CD4-positive, alpha-beta T cell treated with Interleukin-4 for 1 hour (primary cell): ENCODE measurements at regions not wholly inside any gene's neighbourhood (a gene's known extent, or its start where the extent isn't known, plus 50 kb on each side); places are given as distances from the start of the nearest gene placed in this dataset.

Experiments used
- DNase-seq, 2 donors: peaks; one replicate each; pipeline ENCODE4 v3.0.0-alpha.2; 2020 to 2022

DNA sequence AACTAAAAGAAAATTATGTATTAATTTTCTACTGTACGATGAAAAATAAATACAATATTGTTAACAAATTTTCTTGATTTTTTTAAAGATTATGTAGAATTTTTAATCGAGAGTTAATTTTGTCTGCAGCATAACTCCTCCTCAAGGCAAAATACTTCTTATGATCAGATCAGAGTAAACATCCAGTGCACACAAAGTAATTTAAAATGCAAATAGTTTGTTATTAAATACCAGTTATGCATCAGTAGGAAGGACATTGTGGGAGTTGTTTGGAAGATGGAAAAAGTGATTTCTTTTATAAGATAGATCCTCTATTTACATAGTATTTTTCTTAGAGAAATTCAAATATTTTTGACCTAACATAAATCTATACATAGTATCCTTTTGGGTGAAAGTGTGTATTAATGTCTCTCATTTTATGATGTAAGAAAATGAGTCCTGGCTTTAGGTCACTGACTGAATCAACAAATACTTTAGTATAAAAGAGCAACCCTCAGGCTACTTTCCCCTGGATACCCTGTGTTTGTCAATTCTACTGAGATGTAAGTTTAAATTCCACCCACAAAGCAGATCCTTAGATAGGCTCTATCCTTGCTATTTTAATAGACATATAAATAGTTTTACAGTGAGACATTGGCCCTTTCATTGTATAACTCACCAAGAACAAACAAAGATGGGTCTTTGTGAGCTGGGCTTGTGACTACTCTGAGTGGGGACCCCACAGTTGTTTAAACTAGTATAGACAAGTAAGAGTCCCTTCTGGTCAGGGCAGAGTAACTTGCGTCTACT is 1133.7 kb downstream of the GATA3 start:
- DNase-seq, result no peak

DNA sequence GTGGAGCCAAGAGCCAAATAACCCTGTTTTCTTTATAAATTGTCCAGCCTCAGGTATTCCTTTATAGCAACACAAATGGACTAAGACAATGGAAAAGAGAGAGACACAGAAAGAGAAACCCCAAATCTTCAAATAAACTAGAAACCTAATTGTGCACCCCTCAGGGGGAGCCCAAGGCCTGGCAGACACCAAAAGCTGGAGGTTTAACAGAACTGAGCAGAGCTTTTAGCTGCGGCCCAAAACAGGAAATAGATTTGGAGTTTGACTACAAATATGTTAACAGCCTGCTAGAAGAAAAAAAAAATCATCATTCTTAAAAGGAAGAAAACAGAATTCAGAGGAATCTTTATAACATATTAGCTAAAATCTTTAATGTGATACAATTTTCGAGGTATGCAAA is 1135.0 kb downstream of the GATA3 start:
- DNase-seq, result no peak

DNA sequence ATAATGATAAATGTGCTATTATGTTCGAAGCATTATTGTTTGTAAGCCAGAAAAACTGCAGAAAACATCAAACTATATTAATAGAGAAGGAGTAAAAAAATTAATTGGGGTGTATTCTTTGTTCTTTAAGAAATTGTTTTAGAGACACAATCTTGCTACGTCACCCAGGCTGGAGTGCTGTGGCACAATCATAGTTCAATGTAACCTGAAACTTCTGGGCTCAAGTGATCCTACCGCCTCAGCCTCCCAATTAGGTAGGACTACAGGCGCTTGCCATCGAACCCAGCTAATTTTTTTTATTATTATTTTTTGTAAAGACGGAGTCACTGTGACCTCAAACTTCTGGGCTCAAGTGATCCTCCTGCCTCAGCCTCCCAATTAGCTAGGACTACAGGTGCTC is 1138.6 kb downstream of the GATA3 start:
- DNase-seq, result no peak

DNA sequence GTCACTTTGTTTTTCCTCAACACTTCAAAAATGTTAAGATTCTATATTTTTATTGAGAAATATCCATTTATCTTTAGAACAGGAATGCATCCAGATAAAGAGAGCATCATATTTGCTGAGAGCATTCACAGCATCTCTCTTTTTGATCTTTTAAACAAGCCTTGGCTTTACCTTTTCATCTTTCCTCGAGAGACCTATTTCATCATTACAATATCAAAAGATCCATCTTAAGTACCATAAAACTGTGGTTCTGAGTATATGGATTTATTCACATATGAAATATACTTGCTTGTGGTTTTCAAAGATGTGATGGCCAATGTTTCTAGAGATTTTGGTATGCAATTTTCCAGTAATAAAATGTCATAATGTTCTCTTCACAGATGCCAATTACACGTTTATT is 1140.9 kb downstream of the GATA3 start:
- DNase-seq, result no peak

DNA sequence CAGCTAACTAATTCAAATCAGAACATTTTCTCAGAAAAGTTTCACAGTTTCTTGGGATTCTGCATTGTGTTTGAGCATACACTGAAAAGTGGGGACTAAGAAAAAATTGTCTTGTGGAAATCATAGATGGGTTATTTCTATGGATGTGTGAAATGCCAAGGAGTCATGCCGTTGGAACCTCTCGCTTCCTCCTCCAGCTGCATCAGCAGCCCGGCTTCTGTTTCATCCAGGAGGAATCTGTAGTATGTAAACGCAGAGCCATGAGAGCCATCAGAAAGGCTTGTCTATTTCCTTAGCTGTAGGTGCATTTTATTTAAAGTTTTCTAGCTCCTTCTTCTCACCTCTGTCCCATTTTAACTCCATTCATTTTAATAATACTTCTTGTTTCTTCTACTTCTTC is 1144.1 kb downstream of the GATA3 start:
- DNase-seq, result no peak

DNA sequence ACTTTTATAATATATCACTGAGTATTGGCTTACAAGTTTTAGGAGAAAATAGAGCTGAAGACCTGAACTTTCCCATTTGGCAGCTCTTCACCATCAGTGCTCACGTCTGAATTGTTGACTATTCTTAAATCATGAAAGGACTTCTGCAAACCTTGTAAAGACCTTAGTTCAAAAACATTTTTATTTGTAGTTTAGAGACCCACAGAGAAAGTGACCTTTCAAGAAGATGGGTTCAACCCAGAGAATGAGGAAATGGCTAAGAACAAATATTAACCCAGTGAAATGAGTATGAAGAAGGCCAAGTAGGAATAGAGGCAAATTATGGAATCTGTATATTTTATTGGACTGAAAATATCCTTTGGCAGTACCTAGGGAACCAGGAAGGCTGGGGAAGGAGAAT is 1151.1 kb downstream of the GATA3 start:
- no peak for DNase-seq

DNA sequence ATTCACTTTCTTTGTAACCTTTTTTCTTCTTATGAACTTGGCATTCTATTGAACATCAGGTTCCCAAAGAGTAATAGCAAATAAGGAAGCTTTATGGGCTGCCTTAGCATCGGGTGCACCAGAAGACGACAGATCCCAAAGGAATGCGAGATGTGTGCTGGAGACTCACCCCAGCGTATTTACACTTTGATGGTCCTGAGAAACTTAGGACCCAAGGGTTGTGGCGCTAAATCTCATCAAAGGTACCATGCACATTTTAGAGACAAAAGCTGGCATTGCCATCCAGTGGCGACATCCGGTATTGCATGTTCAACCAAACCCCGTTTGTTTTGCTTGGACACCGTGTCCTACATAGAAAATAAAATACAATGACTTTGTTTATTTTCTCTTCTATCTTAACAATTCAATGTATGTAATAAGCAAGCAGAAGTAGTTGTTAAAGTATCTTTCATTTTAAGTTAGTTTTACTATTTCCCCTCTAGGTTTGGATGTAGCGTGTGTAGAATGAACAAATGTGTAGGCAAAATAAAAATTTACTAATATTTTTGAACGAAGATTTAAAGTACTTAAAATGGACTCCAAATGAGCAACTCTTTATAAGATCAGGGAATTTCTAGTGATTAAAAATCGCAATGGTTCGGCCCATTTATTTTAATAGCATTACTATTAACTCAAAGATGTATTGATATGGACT is 1154.8 kb downstream of the GATA3 start:
- DNase-seq, result peak; percentile 62 to 73

DNA sequence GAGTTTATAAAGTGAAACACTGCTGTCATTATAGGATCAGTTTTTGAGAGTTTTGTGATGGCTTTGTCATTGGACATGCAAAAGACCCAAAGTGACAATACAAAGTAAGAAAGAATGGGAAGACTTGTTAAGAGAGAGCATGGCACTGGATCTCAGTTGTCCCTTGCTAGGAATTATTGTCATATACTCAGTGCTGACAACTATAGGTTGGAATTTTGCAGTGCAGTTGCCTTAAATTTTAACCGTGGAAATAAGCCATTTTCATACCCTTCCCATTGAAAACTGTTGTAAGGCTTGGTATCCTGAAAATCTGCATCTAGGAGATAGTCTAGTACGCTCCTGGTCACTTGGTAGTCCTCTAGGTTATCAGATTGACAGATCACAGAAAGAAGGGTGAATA is 1156.7 kb downstream of the GATA3 start:
- no peak for DNase-seq

DNA sequence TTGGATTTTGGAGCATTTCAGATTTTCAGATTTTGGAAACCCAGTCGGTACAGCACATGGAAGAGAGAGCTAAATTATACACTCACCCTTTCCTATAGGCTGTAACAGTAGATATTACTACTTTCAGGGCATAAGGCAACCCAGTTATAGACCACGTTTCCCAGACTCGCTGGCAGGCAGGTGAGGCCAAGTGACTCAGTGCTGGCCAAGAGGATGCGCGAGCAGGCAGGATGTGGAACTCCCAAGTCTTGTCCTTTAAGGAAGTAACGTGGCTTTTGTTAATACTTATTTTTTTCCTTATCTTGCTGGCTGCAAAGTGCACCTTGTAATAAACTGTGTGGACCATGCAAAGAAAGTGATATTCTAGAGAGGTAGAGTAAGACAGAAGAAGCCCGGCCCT is 1160.1 kb downstream of the GATA3 start:
- no peak for DNase-seq

DNA sequence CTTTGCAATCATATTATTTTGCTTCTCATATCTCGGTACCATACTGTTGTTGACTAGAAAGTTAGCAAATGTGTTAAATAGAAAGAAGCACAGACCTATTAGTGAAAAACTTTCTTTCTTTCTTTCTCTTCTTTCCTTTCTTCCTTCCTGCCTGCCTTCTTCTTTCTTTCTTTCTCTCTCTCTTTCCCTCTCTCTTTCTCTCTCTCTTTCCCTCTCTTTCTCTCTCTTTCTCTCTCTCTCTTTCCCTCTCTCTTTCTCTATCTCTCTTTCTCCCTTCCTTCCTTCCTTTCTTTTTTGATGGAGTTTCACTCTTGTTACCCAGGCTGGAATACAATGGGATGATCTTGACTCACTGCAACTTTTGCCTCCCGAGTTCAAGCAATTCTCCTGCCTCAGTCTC is 1160.6 kb downstream of the GATA3 start:
- DNase-seq, result no peak

DNA sequence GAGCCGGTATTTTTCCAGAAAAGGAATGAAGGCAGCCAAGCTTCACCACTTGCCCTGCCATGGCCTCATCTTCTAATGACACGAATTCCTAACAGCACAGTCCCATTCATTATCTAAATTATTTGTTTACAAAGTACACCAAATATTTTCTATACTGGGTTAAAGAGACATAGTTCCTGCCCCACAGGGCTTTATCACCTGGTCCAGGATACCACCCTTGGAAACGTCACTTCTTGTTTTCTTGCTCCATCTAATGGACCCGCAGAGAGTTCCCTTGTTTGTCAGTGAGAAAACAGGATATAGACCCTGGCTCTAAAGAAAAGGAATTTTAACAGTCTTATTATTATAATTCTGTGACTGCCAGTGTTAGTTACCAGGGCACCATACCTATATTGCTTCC is 1165.4 kb downstream of the GATA3 start:
- no peak for DNase-seq

DNA sequence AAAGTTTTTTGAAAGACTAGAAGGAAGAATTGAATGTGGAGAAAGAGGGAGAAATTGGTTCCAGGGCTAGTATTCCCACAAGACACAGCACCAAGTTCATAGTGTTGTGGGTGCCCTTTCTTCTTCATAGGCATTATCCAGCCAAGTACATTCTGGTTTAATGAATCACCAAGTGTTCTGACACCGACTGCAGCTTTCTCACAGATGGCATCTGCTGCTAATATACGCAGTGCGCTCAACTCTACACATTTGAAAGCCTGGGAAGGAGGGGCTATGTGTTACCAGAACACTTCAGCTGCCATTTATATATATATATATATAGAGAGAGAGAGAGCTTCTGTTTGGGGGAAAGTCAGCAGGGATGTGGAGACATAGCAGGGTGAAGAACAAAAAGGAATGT is 1168.4 kb downstream of the GATA3 start:
- no peak for DNase-seq

DNA sequence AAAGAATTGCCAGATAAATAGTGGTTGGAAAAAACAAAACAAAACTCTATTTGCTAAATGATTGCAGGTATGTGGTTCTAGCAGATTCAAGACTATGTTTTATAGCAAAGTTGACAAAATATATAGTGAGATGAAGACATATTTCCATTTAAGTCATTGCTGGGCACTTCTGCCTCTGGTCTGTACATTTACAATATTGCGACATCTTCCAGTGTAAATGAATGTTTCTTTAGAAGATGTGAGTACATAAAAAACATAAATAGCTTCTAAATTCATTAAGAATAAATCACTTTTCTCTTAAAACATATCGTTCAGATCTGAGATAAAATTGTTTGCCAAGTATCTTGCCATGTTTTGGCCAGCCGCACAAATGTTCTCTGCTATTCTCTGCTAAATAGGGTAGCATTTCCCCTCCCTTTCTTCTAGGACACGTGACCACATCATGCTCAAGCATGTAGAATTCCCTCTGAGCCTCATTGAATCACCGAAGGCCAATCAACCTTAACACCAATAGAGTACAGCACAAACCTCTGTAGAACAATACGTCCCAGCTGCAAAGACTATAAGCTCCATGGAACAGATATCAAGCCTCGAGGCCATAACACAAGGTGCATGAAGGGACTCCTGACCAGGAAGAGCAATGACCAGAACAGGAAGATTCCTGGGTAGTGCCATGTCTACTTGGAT is 1173.3 kb downstream of the GATA3 start:
- DNase-seq, result no peak

DNA sequence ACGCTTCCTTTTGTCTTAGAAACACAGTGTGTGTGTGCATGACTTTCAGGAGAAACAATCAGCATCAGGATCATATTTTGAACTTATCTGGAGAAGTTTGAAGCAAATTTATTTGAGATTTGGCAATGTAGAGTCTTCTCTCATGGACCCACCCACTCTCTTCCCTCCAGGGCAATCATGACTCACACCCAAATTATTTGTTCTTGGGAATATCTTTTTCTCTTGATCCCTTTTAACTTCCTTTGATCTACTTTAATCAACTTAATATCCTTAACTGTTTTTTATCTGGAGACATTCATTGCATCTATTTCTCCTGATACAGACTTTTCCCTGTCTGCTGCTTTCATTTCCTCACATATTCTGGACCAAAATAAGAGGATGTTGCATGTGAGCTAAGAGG is 1174.3 kb downstream of the GATA3 start:
- DNase-seq, result no peak

DNA sequence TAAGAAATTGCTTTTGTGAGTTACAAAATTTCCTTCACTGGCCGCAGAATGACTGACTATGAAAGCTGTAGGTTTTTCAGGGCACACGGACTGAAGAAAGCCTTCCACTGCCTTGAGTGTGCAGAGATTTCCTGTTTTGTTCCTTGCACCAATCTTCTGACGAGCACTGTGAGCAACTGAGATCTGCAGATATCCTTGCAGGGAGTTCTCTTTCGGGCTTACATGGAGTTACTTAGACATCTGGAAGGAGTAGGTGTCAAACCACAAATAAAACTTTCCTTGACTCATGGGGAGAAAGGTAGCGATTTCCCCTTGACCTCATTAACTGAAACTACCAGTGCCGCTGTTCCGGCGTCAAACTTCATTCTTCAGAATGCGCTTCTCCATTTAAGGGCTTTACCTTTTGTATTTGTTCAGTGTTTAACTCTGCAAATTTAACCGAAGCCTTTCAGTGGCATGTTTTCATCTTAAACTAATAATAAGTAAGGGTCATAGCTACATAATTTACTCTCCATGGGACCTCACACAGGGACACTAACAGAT is 1175.3 kb downstream of the GATA3 start:
- DNase-seq, result no peak

DNA sequence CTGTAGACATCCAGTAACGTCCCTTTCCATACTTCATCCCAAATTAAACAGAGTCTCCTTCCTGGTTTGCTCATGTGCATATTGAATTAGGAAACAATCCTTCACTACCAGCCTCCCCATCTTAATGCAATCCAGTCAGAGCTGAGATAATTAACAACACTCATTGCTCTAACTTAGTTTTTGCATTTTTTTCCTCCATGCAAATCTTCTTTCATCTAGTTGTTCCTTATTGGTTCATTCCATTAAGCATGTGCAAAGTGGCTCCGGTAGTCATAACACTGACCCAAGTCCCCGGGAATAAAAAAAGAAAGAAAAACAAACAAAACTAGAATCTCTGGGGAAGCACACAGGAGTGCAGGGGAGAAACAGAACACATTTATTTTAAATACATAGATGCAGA is 1176.1 kb downstream of the GATA3 start:
- DNase-seq, result no peak

DNA sequence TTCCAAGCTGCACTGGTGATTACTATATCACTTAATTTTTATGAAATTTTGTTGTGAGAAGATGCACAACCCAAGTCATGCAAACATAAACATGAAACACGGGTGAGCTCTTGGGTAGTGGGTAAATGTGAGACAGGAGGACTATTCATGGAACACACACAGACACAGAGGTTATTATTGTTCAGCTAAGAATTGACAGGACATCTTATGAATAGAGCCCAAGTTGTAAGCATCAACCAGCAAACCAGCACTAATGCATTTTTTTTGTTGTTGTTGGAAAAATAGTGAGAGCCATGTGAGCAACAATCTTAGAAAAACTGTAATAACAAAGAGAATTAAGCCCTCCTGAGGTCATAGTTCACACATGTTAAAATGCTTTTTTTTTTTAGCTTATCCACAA is 1179.7 kb downstream of the GATA3 start:
- DNase-seq, result no peak

DNA sequence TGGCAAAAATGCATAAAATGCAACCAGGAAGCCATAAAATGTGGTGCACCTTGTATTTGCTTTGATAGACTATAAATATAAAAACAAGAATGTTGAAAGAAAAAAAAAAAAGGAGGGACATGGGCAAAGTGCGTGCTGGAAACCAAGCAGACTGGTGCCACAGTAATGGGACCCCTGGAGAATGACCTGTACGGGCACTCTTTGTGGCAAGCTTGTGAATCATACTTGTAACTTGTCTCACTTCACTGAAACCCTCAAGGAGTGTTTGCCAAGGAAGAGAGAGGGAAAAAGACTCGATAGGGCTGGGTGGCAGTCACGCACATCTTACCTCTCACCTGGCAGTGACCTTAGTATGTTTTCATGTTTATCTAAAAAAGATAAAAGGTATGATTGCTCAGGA is 1183.6 kb downstream of the GATA3 start:
- DNase-seq, result no peak

DNA sequence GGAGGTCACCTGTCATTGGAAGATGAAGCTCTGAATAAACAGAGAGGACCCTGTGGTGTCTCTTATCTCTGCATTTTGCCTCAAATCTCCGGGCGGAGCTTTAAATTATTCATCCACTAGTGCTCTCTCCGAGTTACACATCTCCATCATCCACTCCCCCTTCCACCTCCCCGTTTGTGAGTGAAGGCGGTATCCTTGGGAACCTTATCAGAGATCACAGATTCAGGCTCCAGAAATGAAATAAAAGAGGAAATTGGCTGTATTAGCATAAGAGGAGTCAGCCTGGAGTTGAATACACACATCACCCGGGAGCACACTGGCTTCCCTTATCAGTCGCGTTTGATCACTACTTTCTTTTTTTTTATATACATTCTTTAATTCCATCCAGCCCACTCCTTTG is 1184.8 kb downstream of the GATA3 start:
- DNase-seq, result no peak

DNA sequence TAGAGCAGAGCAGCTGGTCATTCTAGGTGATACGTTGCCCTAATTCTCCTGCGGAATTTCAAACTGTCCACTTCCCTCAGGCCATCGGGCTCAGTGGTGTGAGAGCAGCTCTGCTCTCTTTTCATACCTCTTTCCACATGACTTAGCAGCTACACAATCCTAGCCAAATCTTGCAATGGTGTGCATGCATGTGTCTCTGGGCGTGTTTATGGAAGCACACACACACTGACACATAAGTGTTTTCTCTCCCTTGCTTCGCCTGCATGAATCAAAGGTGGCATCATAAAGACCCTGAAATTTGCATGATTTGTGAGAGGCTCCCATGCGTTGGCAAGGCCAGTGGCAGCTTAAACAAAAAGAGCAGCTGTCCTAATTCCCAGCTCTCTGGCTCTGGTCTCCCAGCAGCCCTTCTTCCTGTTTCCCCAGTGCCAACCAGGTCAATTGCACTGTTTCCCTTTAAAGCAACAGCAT is 1189.5 kb downstream of the GATA3 start:
- DNase-seq, result no peak

DNA sequence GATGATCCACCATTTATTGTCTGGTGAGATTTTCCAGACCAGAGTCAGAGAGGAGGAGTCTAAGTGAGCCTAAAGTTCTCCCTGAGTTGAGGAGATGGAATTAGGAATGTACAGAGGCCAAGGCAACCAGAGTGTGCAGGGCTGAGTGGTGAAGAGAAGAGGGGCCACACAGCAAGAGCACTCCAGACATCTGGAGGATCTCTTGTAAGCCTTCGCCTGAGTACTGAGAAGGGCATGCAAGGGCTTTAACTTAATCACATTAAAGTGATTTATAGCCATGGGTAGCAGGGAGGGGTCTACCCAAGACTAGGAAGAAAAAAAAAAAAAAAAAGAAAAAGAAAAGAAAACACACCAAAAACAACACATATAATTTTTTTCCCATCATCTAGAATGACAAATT is 1190.4 kb downstream of the GATA3 start:
- no peak for DNase-seq

DNA sequence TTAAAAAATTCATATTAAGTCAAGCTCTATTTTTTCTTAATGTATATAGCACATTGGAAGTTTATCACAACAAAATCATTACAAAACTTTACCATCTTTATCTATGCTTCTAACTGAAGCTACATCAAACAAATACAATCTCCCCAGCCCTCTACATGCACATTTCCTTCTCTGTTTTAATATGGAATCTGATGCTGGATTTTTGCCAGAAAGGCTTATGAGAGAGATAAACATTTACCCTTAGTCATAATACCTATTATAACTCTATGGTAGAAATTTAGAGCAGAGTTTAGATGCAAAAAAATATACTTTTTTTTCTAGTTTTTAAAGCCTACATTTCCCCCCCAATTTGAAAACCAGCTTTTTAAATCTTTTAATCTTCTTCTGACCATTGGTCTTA is 1198.6 kb downstream of the GATA3 start:
- no peak for DNase-seq

DNA sequence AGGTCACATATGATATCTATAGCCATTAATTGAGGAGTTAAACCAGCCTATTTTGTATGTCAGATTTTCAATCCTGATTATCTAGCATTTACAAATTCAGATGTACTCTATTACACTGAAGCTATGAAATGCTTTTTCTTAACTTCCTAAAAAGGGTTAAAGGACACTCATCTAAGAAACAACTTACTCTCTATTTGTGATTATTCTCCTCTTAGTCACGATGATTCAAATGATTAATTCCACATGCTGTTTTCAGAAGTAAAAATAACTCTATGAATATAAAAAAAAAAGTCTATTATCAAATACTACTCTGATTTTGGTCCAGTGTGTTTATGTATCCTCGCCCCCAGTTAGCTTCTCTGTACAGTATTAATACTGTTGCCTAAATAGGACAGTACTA is 1199.9 kb downstream of the GATA3 start:
- no peak for DNase-seq

DNA sequence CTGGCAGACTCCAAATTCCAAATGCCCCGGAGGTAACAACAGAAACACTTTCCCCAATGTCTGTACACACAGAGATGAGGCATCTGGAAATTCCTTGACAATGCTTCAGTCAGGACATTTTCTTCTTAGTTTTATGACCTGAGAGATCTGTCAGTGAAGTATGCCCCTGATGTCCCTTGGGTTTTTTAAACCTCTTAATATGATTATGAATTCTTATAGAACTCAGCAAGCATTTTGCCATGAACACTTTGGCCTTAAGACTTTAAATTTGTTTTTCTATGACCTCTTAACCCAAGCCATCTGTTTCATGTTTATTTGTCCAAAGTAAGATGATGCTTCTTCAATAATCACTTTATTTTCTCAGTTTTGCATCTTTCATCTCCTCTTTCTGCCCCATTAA is 1206.2 kb downstream of the GATA3 start:
- DNase-seq, result no peak
